ENCODE measurements at regions not wholly inside any gene's neighbourhood (a gene's known extent, or its start where the extent isn't known, plus 50 kb on each side); places are given as distances from the start of the nearest gene placed in this dataset.

DNA sequence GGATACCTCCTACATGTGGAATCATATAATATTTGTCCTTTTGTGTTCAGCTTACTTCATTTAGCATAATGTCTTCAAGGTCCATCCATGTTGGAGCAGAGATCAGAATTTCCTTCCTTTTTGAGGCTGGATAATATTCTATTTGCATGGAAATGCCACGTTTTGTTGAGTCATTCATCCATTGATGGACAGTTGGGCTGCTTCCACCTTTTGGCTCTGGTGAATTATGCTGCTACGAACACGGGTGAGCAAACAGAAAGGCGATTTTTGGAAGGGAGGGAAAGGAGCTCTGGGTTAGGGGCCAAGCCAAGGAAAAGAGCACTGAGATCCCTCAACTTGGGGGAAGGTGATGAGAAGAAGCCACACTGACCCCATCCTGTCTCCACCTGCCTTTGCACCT is 260.5 kb downstream of the TNS1 start:
- Mint-ChIP-seq H3K27me3 (ENCODE audit: insufficient read depth) (peaks cover 3% of the 10 kb centered on the region; the same call in 1 of the 2 replicates), H3K4me1 (ENCODE audit: low read depth) (peaks cover 10% of the 10 kb centered on the region), H3K36me3 (ENCODE audit: low read depth) (peaks cover 7% of the 10 kb centered on the region; the same call in 1 of the 2 replicates), H3K27ac (no peak overlapping the region), H3K9me3 (no peaks in the 10 kb centered on the region), H3K4me3 (no peak overlapping the region)
- no peak for DNase-seq
- TF ChIP-seq, protein P1, sequence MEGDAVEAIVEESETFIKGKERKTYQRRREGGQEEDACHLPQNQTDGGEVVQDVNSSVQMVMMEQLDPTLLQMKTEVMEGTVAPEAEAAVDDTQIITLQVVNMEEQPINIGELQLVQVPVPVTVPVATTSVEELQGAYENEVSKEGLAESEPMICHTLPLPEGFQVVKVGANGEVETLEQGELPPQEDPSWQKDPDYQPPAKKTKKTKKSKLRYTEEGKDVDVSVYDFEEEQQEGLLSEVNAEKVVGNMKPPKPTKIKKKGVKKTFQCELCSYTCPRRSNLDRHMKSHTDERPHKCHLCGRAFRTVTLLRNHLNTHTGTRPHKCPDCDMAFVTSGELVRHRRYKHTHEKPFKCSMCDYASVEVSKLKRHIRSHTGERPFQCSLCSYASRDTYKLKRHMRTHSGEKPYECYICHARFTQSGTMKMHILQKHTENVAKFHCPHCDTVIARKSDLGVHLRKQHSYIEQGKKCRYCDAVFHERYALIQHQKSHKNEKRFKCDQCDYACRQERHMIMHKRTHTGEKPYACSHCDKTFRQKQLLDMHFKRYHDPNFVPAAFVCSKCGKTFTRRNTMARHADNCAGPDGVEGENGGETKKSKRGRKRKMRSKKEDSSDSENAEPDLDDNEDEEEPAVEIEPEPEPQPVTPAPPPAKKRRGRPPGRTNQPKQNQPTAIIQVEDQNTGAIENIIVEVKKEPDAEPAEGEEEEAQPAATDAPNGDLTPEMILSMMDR (IDR thresholded peaks at IDR 0.05), result no peak

DNA sequence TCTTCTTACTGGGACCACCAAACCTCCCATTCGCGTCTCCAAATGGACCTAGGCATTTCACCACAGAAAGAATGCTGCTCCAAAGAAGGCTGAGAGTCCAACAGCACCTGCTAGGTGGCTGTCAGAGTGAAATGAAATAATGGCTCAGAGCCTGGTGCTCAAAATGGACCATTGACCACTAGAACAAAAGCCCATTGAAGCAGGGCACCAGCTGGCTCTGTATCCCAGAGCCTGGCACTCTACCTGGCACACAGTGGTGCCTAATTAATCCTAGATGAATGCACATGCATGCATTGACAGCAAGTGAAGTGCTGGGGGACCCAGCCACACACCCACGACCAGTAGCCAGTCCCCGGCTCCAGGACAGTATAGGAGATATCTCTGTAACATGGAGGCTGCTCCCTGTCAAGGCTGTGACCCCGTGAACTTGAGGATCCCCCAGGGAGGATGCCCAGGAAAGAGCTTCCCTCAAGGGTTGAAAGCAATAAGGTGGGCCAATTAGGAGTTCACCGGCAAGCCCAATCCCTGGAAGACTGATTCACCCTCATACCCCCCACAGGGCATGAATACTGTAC is 261.3 kb downstream of the TNS1 start:
- no peaks in the 10 kb centered on the region for H3K9me3 Mint-ChIP-seq

DNA sequence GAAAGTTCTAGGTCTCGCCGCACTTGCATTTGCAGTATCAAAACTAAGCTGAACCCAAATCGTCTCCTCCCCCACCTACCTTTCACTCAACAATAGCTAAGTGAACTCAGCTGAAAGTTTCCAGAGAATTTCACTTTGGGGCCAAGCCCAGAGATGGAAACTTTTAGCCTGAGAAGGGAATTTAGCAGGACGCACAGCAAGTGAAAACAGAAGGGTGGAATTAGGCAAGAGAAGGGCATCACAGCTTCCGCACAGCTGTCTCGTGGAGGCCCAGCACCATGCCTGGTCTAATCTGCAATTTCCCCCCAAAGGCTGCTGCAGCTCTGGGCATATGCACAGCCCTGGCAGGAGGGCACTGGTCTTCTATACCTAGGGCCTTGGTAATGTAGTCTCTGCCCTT is 262.0 kb downstream of the TNS1 start:
- DNase-seq, result no peak
- Mint-ChIP-seq H3K27ac (no peak overlapping the region), H3K4me3 (no peak overlapping the region), H3K27me3 (ENCODE audit: insufficient read depth) (peaks cover 3% of the 10 kb centered on the region; the same call in 1 of the 2 replicates), H3K9me3 (no peaks in the 10 kb centered on the region), H3K36me3 (ENCODE audit: low read depth) (peaks cover 7% of the 10 kb centered on the region; the same call in 1 of the 2 replicates), H3K4me1 (ENCODE audit: low read depth) (no peaks in the 10 kb centered on the region)
- TF ChIP-seq, protein P1 (IDR thresholded peaks at IDR 0.05), result no peak

More for the DNA sequence above, 261.3 kb downstream of the TNS1 start:
- no peak for DNase-seq
- Mint-ChIP-seq H3K27ac (no peak overlapping the region), H3K4me3 (no peak overlapping the region), H3K36me3 (ENCODE audit: low read depth) (peaks cover 7% of the 10 kb centered on the region; the same call in 1 of the 2 replicates), H3K4me1 (ENCODE audit: low read depth) (peaks cover 2% of the 10 kb centered on the region), H3K27me3 (ENCODE audit: insufficient read depth) (peaks cover 3% of the 10 kb centered on the region; the same call in 1 of the 2 replicates)
- TF ChIP-seq, protein P1 (IDR thresholded peaks at IDR 0.05), result no peak

DNA sequence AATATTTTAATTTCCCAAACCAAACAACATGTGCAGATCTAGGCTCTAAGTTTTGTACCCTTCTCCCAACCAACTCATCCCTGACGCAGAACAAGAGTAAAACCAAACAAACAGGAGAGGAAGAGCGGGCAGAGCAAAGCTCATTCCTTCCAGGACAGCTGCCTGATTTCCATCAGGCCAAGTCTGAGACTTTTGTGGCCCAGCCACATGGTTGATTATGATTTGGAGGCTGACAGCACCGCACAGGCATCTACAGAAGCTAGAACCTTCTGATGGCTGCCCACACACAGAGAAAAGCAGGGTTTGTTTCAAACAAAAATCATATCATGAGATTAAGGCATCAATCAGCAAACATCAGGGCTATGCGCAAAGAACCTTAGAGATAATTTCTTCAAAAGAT is 262.6 kb downstream of the TNS1 start:
- TF ChIP-seq, protein P1 (IDR thresholded peaks at IDR 0.05), result no peak
- Mint-ChIP-seq H3K36me3 (ENCODE audit: low read depth) (peaks cover 8% of the 10 kb centered on the region; the same call in 1 of the 2 replicates), H3K27me3 (ENCODE audit: insufficient read depth) (peaks cover 3% of the 10 kb centered on the region; the same call in 1 of the 2 replicates), H3K4me3 (no peak overlapping the region), H3K4me1 (ENCODE audit: low read depth) (no peaks in the 10 kb centered on the region), H3K9me3 (no peaks in the 10 kb centered on the region), H3K27ac (no peak overlapping the region)
- no peak for DNase-seq

DNA sequence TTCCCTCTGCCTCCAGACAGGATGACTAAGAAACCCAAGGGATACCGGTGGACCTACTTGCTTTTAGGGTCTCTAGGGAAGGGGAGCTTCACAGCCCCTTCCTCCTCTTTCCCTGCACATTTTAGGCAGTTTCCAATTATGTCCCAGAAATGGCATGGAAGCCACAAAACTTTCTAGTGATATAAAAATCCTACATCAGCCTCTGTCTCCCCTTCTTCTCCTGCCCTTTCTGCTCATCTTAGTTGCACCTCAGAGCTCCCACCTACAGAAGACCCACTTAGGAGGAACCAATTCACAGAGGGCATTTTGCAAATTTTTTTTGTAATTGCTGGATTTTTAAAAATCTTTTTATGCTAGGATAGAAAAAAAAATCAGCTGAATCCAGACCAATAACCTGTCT is 263.1 kb downstream of the TNS1 start:
- H3K4me1 Mint-ChIP-seq (ENCODE audit: low read depth), result no peaks in the 10 kb centered on the region
- TF ChIP-seq, protein P1 (IDR thresholded peaks at IDR 0.05), result no peak
- H3K4me3 Mint-ChIP-seq, result no peak overlapping the region
- H3K27ac Mint-ChIP-seq, result no peak overlapping the region
- no peak for DNase-seq
- peaks cover 5% of the 10 kb centered on the region; the same call in 1 of the 2 replicates for H3K36me3 Mint-ChIP-seq (ENCODE audit: low read depth)
- H3K27me3 Mint-ChIP-seq (ENCODE audit: insufficient read depth), result peaks cover 3% of the 10 kb centered on the region; the same call in 1 of the 2 replicates
- H3K9me3 Mint-ChIP-seq, result no peaks in the 10 kb centered on the region

Data from HFFc6 (cell line).